Fibroblast of the aortic adventitia (primary cell): ENCODE measurements at regions not wholly inside any gene's neighbourhood (a gene's known extent, or its start where the extent isn't known, plus 50 kb on each side); places are given as distances from the start of the nearest gene placed in this dataset.

Source experiments
- DNase-seq: peaks from one replicate; pipeline ENCODE4 v3.0.0-alpha.2; 2010; ENCODE audit warnings: low read depth
- H3K4me3 ChIP-seq: 2 replicates; pipeline ENCODE4 v1.5.1; 2011; ENCODE audit warnings: low read depth, mild to moderate bottlenecking, control low read depth, low read length, moderate library complexity
- TF ChIP-seq, protein P1 (sequence below): IDR thresholded peaks from 2 replicates; pipeline ENCODE4 v1.5.1; 2011; ENCODE audit warnings: mild to moderate bottlenecking, low read length, control low read depth, inconsistent platforms; ENCODE audit not compliant: insufficient read depth

DNA sequence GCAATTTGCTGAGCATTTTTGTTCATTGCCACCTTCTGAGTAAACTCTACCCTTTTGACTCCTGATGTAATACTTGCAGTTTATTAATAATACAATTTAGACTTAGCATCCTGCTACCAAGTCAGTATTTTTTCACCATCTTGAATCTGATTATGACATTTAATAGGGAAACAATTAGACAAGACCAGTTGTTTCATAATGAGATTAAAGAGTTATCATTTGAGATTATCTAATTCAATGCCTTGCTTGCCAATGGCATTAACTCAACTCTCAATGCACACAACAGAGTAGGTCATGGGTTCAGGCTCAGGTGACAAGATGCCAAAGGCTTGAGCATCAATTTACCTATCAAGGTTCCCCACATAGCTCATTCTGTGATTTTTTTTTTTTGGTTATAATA, 488.4 kb downstream of the DISC1 start:
- TF ChIP-seq, protein P1, sequence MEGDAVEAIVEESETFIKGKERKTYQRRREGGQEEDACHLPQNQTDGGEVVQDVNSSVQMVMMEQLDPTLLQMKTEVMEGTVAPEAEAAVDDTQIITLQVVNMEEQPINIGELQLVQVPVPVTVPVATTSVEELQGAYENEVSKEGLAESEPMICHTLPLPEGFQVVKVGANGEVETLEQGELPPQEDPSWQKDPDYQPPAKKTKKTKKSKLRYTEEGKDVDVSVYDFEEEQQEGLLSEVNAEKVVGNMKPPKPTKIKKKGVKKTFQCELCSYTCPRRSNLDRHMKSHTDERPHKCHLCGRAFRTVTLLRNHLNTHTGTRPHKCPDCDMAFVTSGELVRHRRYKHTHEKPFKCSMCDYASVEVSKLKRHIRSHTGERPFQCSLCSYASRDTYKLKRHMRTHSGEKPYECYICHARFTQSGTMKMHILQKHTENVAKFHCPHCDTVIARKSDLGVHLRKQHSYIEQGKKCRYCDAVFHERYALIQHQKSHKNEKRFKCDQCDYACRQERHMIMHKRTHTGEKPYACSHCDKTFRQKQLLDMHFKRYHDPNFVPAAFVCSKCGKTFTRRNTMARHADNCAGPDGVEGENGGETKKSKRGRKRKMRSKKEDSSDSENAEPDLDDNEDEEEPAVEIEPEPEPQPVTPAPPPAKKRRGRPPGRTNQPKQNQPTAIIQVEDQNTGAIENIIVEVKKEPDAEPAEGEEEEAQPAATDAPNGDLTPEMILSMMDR: no peak
- no peak for DNase-seq
- H3K4me3 ChIP-seq: no peak overlapping the region

DNA sequence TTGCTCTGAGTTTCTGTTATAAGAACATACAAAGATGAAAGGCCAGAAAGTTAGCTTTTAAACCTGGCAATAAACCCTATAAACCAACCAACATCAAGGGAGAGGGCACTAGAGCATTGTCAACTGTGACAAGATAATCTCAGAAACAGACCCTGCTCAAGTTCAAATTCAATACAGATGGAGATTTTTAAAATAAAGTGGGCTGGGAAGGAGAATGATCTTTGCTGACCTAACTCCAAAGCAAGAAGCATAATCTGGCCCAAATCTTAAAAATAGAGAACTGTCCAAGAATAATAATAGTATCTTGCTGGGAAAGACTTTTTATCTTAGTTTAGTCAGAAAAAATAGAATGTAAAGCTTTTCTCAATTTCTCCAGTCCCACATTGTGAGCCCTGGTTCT, 485.5 kb downstream of the DISC1 start:
- peak; percentile 46 for DNase-seq
- TF ChIP-seq, protein P1: no peak
- no peak overlapping the region for H3K4me3 ChIP-seq

DNA sequence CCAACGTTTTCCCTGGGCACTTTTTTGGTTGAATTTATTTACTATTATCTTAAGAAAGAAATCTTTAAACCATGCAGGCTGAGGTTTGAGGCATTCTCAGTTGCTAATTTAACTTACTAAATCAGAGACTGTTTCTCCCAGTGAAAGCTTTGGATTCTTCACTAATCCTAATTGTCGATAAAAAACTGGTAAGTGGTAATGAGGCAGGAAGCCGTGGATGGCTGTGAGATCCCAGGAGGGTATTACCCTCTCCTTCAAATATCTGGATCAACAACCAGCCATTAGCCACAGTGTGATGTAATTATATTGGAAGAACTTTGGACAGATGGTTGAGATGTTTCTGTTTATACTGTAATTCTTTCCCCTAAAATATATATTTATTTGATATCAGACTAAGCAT, 485.0 kb downstream of the DISC1 start:
- TF ChIP-seq, protein P1: no peak
- peak; percentile 18 for DNase-seq
- no peak overlapping the region for H3K4me3 ChIP-seq

DNA sequence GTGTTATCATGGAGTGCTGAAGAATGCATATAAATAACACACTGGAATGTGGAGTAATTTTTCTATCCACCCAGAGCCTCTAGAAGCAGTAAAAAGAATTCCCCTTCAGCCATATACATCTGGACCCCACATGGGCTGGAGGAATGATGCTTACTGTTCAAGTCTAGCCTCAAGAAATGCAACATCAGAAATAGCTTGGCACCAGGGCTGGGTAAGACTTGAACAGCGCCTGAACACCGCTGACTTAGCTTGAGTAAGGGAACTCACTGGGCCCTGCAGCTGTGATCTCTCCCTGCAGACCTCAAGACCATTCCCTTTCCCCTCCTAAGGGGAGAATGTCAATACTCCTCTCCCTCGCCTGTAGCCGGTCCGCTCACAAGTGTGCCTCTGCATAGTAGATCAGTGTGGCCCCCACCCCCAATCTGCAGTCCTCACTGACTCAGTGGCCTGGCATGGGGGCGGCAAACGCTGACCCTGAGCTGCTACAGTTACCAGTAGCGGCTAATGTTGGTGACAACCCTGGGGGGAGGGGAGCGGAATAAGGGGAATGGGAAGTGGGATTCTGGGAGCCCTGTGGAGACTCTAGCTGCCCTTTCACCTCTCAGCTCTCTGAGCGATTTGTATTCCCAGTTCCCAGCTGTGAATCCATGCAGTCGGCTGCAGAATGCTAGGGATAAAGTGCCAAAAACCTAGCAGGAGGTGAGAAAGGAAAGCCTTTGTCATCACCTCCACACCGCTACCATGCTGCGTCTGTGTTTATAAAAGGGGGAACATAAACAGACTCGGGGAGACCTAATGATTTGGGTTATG, 483.9 kb downstream of the DISC1 start:
- peak; percentile 74 for DNase-seq
- TF ChIP-seq, protein P1: no peak
- H3K4me3 ChIP-seq: no peak overlapping the region

DNA sequence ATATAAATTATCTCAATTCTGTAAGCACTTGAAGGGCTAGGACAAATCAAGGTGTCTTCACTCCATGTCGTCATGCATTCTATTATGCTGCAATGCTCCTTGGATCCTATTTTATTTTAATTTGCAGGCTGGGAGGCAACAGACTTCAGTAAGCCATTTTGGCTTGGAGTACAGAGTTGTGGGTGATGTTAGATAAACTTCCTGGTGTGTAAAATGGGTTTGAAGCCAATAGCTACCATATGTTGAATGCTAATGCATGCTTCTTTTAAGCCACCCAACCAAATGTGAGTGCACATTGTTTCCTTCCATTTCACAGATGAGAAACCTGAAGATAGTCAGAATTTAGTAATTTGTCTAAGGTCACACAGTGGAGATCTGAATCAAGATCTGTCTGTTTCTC, 482.8 kb downstream of the DISC1 start:
- DNase-seq: no peak
- H3K4me3 ChIP-seq: no peak overlapping the region
- TF ChIP-seq, protein P1: no peak

DNA sequence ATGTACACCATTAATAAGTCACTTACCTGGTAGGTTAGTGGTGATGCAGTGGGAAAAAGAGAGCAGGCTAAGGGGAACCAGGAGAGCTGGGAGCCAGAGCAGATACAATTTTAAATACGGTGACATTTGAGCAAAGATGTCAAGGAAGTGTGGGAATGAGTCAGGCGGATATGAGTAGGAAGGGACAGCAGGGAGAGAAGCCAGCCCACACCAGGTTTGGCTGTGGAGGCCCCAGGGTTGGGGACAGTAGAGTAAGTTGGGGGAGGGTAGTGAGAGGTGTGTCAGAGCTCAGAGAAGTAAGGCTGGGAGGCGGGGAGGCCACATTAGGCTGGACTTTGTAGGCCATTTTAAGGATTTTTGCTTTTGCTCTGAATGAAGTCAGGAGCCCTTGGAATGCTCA, 482.0 kb downstream of the DISC1 start:
- no peak for DNase-seq
- TF ChIP-seq, protein P1: no peak
- no peak overlapping the region for H3K4me3 ChIP-seq

DNA sequence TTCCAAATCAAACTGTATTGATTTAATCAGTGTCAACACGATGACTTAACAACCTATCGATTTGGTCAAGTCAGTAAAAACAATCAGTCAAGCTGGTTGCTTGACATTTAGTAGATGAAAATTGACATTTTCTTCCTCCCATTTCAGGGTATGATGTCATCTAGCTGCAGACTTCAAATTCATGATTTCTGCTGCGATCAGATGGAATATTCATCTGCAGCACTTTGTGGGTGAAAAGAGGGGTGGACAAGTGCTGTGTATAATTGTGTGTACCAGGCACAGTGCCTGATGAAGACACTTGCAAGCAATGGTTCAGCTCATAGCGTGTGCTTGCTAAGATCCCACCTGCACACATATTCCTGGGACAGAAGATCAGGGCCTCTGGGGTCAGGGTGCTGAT, 479.8 kb downstream of the DISC1 start:
- TF ChIP-seq, protein P1: no peak
- no peak for DNase-seq
- H3K4me3 ChIP-seq: no peak overlapping the region
